Activated CD8-positive, alpha-beta memory T cell treated with anti-CD3 and anti-CD28 coated beads for 36 hours (primary cell): ENCODE measurements at regions not wholly inside any gene's neighbourhood (a gene's known extent, or its start where the extent isn't known, plus 50 kb on each side); places are given as distances from the start of the nearest gene placed in this dataset.

Experiments
- CTCF ChIA-PET: fragments of 350-600 bp; sonication (Branson Sonifier 250); formaldehyde crosslinking; loops from one replicate; lab custom pipeline; 2021; ENCODE audit warnings: antibody characterized with exemption; lab: Charles Lee
- POLR2A ChIA-PET: fragments of 350-600 bp; sonication (Branson Sonifier 250); formaldehyde crosslinking; loops from one replicate; lab custom pipeline; 2021; ENCODE audit warnings: antibody characterized with exemption; lab: Charles Lee

- CTCF ChIA-PET, result no interaction called here
- POLR2A ChIA-PET, result no interaction called here
Observed at GRCh38 chr7:35537067-35538023, 157.6 kb downstream of the HERPUD2 start.

- ChIA-PET CTCF (interaction anchor here (1.3 kb wide), 1 partner anchor 88 kb away, joined by 5 read pairs; no protein-coding TSS in a partner anchor), POLR2A (no interaction called here)
Observed at GRCh38 chr7:35536396-35536826, 158.5 kb downstream of the HERPUD2 start.

- CTCF ChIA-PET, result no interaction called here
Observed at GRCh38 chr7:35533902-35534301, 161.0 kb downstream of the HERPUD2 start.

GRCh38 chr7:35530124-35531109, 164.5 kb downstream of the HERPUD2 start:
- ChIA-PET CTCF (interaction anchor here (0.8 kb wide), 1 partner anchor 10 kb away, joined by 3 read pairs; no protein-coding TSS in a partner anchor), POLR2A (no interaction called here)

More at GRCh38 chr7:35533902-35534301, 161.0 kb downstream of the HERPUD2 start:
- POLR2A ChIA-PET, result no interaction called here

GRCh38 chr7:35529713-35530112, 165.2 kb downstream of the HERPUD2 start:
- CTCF ChIA-PET, result no interaction called here
- POLR2A ChIA-PET, result no interaction called here

- ChIA-PET CTCF (no interaction called here), POLR2A (no interaction called here)
Observed at GRCh38 chr7:35528381-35528977, 166.5 kb downstream of the HERPUD2 start.

- ChIA-PET POLR2A (no interaction called here), CTCF (no interaction called here)
Observed at GRCh38 chr7:35526645-35527044, 168.3 kb downstream of the HERPUD2 start.

- ChIA-PET CTCF (no interaction called here), POLR2A (no interaction called here)
Observed at GRCh38 chr7:35524112-35524804, 170.7 kb downstream of the HERPUD2 start.

GRCh38 chr7:35523292-35523691, 171.6 kb downstream of the HERPUD2 start:
- ChIA-PET CTCF (no interaction called here), POLR2A (no interaction called here)

GRCh38 chr7:35522697-35523096, 172.2 kb downstream of the HERPUD2 start:
- POLR2A ChIA-PET, result no interaction called here
- CTCF ChIA-PET, result no interaction called here

- POLR2A ChIA-PET, result no interaction called here
- CTCF ChIA-PET, result no interaction called here
Observed at GRCh38 chr7:35521941-35522340, 173.0 kb downstream of the HERPUD2 start.

- CTCF ChIA-PET, result interaction anchor here (0.7 to 1.6 kb wide), 7 partner anchors 9 to 106 kb away, joined by 3 to 8 read pairs (median 3); no protein-coding TSS in a partner anchor
- POLR2A ChIA-PET, result no interaction called here
Observed at GRCh38 chr7:35520810-35521625, 173.9 kb downstream of the HERPUD2 start.

- POLR2A ChIA-PET, result no interaction called here
Observed at GRCh38 chr7:35519971-35520809, 174.7 kb downstream of the HERPUD2 start.

GRCh38 chr7:35518767-35519166, 176.2 kb downstream of the HERPUD2 start:
- POLR2A ChIA-PET, result no interaction called here

More at GRCh38 chr7:35519971-35520809, 174.7 kb downstream of the HERPUD2 start:
- CTCF ChIA-PET, result interaction anchor here (0.7 to 1.6 kb wide), 8 partner anchors 10 to 105 kb away, joined by 3 to 8 read pairs (median 3); no protein-coding TSS in a partner anchor

GRCh38 chr7:35516498-35516897, 178.4 kb downstream of the HERPUD2 start:
- ChIA-PET POLR2A (no interaction called here), CTCF (no interaction called here)

More at GRCh38 chr7:35518767-35519166, 176.2 kb downstream of the HERPUD2 start:
- CTCF ChIA-PET, result no interaction called here

- POLR2A ChIA-PET, result no interaction called here
- CTCF ChIA-PET, result no interaction called here
Observed at GRCh38 chr7:35513828-35514227, 181.1 kb downstream of the HERPUD2 start.

GRCh38 chr7:35513195-35513594, 181.7 kb downstream of the HERPUD2 start:
- CTCF ChIA-PET, result no interaction called here
- POLR2A ChIA-PET, result no interaction called here
